Esophagus muscularis mucosa (tissue), 3 donors: ENCODE measurements at regions not wholly inside any gene's neighbourhood (a gene's known extent, or its start where the extent isn't known, plus 50 kb on each side); places are given as distances from the start of the nearest gene placed in this dataset.

ENCODE experiments used
- POLR2A ChIP-seq: fragments of 450-650 bp; IDR thresholded peaks from one replicate; pipeline ENCODE4 v1.6.1; 2017; ENCODE audit warnings: antibody characterized with exemption, moderate library complexity, mild to moderate bottlenecking, low read depth
- TF ChIP-seq, protein P1 (sequence below), 3 experiments: fragments of 200-600 bp in 2 of 3; fragments of 450-650 bp in 1 of 3; sonication (generic) in 2 of 3; IDR thresholded peaks; one replicate each; pipeline ENCODE4 v1.5.1; 2017 to 2019; ENCODE audit warnings: antibody characterized with exemption in 3 of 3, mild to moderate bottlenecking in 2 of 3, moderate library complexity in 1 of 3

DNA sequence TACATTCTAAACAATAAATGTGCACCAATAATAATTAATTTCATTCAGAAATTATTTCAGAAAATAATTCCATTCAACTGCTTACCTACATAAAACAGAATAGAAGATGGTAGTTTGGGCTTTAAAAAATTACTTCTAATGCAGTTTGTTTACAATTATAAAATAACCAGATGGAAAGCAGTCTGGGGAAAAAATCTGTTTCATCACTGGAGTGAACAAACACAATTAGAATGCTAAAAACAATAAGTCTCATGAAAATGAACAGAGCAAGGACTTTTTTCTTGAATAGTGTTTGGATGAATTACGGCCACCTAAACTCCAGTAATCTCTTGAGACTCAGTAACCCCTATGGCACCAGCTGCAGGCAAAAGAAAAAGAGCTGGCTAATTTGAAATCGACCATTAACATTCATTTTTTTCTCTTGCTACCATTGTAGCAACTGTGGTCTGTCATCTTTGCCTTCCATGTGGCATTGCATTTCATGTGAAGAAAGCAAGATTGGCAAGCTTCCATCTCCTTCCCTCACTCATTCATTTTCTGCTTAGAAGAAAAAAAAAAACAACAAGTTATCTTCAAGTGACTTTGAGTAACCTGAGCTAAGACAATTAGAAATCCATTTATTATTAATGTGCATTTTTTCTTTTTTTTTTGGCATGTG lies 88.4 kb upstream of the CEP85L start:
- TF ChIP-seq, protein P1, sequence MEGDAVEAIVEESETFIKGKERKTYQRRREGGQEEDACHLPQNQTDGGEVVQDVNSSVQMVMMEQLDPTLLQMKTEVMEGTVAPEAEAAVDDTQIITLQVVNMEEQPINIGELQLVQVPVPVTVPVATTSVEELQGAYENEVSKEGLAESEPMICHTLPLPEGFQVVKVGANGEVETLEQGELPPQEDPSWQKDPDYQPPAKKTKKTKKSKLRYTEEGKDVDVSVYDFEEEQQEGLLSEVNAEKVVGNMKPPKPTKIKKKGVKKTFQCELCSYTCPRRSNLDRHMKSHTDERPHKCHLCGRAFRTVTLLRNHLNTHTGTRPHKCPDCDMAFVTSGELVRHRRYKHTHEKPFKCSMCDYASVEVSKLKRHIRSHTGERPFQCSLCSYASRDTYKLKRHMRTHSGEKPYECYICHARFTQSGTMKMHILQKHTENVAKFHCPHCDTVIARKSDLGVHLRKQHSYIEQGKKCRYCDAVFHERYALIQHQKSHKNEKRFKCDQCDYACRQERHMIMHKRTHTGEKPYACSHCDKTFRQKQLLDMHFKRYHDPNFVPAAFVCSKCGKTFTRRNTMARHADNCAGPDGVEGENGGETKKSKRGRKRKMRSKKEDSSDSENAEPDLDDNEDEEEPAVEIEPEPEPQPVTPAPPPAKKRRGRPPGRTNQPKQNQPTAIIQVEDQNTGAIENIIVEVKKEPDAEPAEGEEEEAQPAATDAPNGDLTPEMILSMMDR (IDR thresholded peaks at IDR 0.05): no peak
- TF ChIP-seq POLR2A: no peak
